Neutrophil (primary cell): ENCODE measurements at regions not wholly inside any gene's neighbourhood (a gene's known extent, or its start where the extent isn't known, plus 50 kb on each side); places are given as distances from the start of the nearest gene placed in this dataset.

Experiments
- H3K27ac ChIP-seq: fragments of 200-600 bp; sonication (generic); 2 replicates; pipeline ENCODE4 v1.5.1; 2016; ENCODE audit warnings: mild to moderate bottlenecking, moderate library complexity
- H3K27me3 ChIP-seq: fragments of 200-600 bp; sonication (generic); 2 replicates; pipeline ENCODE4 v1.6.0; 2016; ENCODE audit warnings: mild to moderate bottlenecking
- H3K36me3 ChIP-seq: fragments of 200-600 bp; sonication (generic); 2 replicates; pipeline ENCODE4 v1.5.1; 2017
- H3K4me1 ChIP-seq, 2 experiments: fragments of 200-600 bp in 1 of 2; sonication (generic) in 1 of 2; 1 replicate in 1 of 2; 2 replicates in 1 of 2; pipeline versions ENCODE4 v1.5.1 to v1.6.1; 2013 to 2016; ENCODE audit warnings: low read depth in 1 of 2, low read length in 1 of 2, mild to moderate bottlenecking in 1 of 2, moderate library complexity in 1 of 2; ENCODE audit not compliant: control insufficient read depth in 1 of 2, insufficient read depth in 1 of 2
- H3K4me3 ChIP-seq, 2 experiments: fragments of 200-600 bp in 1 of 2; sonication (generic) in 1 of 2; 1 replicate in 1 of 2; 2 replicates in 1 of 2; pipeline ENCODE4 v1.5.1; 2013 to 2016; ENCODE audit warnings: low read depth in 1 of 2, low read length in 1 of 2, mild to moderate bottlenecking in 1 of 2, moderate library complexity in 1 of 2
- H3K9me3 ChIP-seq: fragments of 200-600 bp; sonication (generic); 2 replicates; pipeline ENCODE4 v1.5.1; 2016
- TF ChIP-seq, protein P1 (sequence below): fragments of 200-600 bp; sonication (generic); IDR thresholded peaks from 2 replicates; pipeline ENCODE4 v1.5.1; 2016; ENCODE audit warnings: antibody characterized with exemption

DNA sequence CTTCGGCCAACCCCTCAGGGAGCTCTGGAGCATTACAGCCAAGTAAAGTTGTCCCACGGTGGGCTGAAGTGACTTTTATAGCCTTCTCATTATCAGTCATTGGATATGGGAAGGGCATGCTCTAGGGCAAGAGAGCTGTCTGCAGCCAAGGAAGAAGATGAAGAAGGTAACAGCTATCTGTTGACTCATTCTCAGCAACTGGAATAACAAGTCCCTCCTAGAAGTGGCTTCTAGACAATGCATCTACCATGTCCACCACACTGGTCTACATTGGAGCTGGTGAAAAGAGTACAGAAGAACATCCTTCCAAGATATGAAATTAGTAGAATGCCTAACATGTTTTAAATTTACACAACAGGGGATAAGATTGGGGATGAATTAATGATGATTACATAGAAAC lies 524.2 kb downstream of the ACTL7B start:
- H3K27ac ChIP-seq, result no peak overlapping the region
- no peaks in the 10 kb centered on the region for H3K36me3 ChIP-seq
- no peaks in the 10 kb centered on the region for H3K9me3 ChIP-seq
- no peaks in the 10 kb centered on the region for H3K27me3 ChIP-seq
- TF ChIP-seq, protein P1, sequence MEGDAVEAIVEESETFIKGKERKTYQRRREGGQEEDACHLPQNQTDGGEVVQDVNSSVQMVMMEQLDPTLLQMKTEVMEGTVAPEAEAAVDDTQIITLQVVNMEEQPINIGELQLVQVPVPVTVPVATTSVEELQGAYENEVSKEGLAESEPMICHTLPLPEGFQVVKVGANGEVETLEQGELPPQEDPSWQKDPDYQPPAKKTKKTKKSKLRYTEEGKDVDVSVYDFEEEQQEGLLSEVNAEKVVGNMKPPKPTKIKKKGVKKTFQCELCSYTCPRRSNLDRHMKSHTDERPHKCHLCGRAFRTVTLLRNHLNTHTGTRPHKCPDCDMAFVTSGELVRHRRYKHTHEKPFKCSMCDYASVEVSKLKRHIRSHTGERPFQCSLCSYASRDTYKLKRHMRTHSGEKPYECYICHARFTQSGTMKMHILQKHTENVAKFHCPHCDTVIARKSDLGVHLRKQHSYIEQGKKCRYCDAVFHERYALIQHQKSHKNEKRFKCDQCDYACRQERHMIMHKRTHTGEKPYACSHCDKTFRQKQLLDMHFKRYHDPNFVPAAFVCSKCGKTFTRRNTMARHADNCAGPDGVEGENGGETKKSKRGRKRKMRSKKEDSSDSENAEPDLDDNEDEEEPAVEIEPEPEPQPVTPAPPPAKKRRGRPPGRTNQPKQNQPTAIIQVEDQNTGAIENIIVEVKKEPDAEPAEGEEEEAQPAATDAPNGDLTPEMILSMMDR, result no peak
- no peaks in the 10 kb centered on the region for H3K4me1 ChIP-seq
- no peak overlapping the region for H3K4me3 ChIP-seq

DNA sequence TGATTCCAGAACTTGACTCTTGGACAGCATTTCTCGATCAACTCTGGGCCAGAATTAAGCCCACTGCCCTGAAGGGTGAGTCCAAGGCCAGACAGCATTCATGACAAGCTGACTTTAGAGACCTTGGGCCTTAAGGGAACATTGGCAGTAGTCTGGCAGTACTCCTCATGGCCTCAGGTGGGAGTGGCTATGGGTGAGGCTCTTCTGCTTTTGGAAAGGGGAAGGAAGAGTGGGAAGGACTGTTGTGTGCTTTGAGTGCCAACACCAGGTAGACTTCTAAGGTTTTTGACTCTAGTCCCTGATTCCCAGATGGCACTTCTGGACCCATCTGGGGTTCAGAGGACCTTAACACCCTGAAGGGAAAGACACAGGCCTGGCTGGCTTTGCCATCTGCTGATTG lies 530.4 kb downstream of the ACTL7B start:
- H3K9me3 ChIP-seq, result no peaks in the 10 kb centered on the region
- peaks cover 8 to 9% of the 10 kb centered on the region in 2 experiments for H3K4me1 ChIP-seq
- no peaks in the 10 kb centered on the region for H3K36me3 ChIP-seq
- peak overlapping the region; percentile 28 for H3K27ac ChIP-seq
- no peaks in the 10 kb centered on the region for H3K27me3 ChIP-seq
- TF ChIP-seq, protein P1, result peak; percentile 31
- H3K4me3 ChIP-seq, result no peak overlapping the region

DNA sequence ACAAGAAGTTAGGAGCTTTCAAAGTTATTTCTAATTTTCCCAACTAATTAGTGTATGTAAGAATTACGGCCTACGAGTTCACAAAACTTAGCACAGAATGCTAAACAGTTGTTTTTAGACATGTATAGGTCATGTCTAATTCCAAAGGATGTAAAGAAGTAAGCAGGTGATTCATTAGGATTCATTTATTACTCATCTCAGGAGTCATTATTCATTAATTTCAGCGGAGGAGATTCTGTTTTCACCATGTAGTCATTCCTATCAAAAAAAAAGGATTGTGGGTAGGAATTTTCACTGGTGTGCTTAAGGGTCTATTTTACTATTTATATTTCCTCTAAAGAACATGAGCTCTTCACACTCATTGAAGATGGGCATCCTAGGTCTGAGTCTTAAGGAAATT lies 532.2 kb downstream of the ACTL7B start:
- TF ChIP-seq, protein P1, result no peak

DNA sequence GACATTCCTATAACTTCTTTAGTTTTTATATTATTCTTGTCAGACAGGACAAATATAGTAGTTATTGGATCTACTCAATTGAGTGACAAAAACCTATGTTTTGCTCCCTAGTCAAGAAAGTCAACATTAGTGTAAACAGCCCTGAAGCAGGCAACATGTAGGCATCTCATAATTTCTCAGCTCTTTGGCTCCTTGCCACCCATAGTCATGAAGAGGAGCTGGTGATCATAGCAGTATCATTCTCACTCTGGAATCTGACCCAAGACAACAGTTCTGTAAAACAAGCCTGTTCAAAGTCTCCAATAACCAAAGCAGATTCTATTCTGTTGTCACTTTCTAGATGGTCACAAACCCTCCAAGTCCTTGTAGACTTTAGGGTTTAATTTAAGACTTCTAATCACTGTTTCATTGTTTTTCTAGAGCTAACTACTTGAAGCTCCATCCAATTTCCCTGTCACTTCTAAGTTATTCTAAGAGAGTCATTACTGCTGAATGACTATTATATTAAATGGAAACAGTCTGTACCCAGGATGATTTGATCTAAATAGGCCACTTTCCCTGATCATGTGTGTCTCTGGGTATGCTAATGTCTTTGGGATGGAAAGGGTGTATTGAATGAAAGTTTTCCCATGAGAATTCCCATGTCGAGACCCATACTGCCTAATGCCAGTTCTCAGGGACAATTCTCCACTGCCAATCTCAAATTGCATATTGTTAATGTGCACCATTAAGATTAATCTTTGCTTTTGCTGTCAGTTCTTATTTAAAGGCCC lies 533.3 kb downstream of the ACTL7B start:
- TF ChIP-seq, protein P1, result no peak
- H3K4me3 ChIP-seq, result no peak overlapping the region
- no peaks in the 10 kb centered on the region for H3K36me3 ChIP-seq
- no peaks in the 10 kb centered on the region for H3K9me3 ChIP-seq
- no peaks in the 10 kb centered on the region for H3K27me3 ChIP-seq
- H3K4me1 ChIP-seq, result peaks cover 8 to 9% of the 10 kb centered on the region in 2 experiments
- H3K27ac ChIP-seq, result no peak overlapping the region

More for the DNA sequence above, 532.2 kb downstream of the ACTL7B start:
- Histone ChIP-seq H3K4me1 (peaks cover 8 to 9% of the 10 kb centered on the region in 2 experiments), H3K36me3 (no peaks in the 10 kb centered on the region), H3K27me3 (no peaks in the 10 kb centered on the region), H3K27ac (no peak overlapping the region), H3K9me3 (no peaks in the 10 kb centered on the region), H3K4me3 (no peak overlapping the region)

DNA sequence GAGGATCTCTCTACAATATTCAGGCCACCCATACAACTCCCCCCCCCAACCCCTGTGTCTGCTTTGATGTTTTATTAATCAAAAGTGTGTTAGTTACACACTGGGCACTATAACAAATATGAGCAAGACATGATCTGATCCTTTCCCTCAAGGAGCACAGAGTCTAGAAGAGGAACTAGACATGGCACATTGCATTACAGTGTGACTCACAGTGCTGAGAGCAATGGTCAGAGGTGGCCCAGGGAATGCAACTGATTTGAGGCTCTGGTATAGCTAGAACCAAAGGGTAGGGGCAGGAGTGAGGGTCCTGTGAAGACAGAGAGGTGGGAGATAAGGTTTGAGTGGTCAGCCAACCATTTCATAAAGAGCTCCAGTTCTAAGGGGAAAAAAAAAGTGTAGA lies 539.2 kb downstream of the ACTL7B start:
- Histone ChIP-seq H3K4me3 (no peak overlapping the region), H3K36me3 (no peaks in the 10 kb centered on the region), H3K4me1 (peaks cover 0 to 2% of the 10 kb centered on the region in 2 experiments), H3K9me3 (no peaks in the 10 kb centered on the region), H3K27me3 (no peaks in the 10 kb centered on the region), H3K27ac (no peak overlapping the region)
- TF ChIP-seq, protein P1, result no peak
